HPDE6-E6E7 (cell line): ENCODE measurements at regions not wholly inside any gene's neighbourhood (a gene's known extent, or its start where the extent isn't known, plus 50 kb on each side); places are given as distances from the start of the nearest gene placed in this dataset.
A peak's percentile ranks its signal among the peaks of the same experiment; 100 is the strongest.

Experiments
- DNase-seq: peaks from one replicate; pipeline ENCODE4 v3.0.0; 2011; ENCODE audit warnings: missing footprints; ENCODE audit errors: extremely low spot score

- DNase-seq, result no peak
These were observed 236.1 kb upstream of the PLEKHG7 start for GRCh38 chr12:92466391-92467305.

DNA sequence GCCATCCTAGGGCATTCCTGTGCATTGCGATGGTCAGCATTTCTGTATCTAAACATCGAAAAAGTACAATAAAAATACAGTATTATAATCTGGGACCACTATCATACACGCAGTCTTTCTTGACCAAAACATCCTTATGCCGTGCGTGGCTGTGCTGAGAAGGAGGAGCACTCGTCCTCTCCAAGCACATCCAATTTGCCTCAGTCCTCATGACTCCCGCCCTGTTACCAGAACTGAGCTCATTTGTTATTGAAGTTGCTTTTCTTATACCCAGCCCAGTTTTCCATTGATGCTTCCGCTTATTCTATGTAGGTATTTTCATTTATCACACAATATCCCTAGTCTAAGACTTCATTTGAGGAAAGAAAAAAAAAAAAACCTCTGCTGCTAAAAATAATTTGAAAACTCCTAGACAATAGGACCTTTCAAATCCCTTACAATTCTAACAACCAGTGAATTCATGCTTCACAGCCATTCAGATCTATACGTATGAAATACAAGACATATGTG lies 236.9 kb upstream of the PLEKHG7 start:
- DNase-seq, result no peak

DNA sequence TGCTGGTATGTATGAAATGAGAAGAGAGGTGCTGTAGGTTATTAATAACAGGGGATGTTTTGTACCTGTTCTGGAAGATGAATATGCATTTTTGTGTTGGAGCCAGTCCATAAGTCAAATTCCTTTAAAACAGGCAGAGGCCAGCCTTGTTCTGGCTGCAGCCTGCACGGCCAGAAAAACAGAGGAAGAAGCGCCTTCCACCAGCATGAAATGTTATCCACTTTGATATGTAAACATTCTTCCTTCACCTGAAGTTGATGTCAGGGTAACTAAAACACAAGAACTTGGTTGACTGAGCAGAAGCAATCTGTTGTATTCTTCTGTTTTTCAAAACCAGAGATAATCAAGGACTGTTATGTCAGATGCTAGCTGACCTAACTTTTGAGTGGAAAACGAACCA lies 237.9 kb upstream of the PLEKHG7 start:
- DNase-seq, result no peak

GRCh38 chr12:92463171-92463570 lies 239.6 kb upstream of the PLEKHG7 start:
- DNase-seq, result no peak

DNA sequence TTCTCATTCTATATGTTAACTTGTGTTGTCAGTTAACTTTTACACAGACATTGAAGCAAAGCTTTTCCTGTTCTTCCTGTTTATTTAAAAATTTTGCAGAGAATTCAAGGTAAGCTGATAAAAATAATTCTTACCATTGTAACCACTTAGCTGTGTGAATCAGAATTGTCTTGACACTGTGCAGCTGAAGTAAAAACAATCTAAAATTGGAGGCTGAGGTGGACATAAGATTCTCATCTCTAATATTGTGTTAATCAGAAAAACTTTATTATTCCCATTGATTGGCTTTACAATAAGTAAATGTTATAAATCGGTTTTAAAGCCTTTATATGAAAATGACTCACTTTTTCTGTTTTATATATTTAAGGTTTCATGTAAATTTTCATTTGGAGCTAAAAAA lies 240.3 kb upstream of the PLEKHG7 start:
- DNase-seq, result no peak

DNA sequence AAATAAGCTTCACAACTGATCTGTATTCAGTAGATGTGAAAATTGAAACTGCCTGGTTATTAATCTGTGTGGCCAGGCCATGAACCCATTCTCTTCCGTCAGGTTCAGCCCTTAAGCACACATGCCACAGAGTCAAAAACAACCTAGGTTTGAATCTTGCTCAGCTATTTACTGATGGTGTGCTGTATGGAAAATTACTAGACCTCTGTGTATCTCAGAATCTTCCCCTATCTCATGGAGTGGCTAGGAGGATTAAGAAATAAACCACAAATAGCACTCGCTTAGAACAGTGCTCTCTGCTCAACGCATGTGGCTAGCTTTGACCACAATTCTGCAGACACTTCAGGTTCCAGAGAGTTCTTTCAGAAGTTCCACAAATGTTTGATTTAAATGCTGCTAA lies 240.7 kb upstream of the PLEKHG7 start:
- no peak for DNase-seq

DNA sequence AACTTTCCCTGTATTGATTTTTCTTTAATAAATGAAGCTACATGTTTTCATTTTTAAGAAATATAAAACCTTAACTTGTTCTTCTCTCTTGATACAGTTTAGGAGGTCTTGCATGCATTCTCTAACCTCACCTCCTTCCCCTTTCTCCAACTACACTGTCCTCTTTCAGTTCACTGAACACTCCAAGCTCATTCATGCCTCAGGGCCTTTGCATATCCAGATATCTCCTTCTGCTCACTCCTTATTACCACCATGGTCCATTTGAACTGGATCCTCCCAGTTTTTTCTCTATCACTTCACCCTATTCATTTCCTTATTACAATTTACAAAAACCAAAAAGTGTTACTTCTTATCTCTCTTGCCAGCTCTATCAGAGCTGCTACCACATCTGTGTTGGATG lies 242.9 kb upstream of the PLEKHG7 start:
- no peak for DNase-seq

GRCh38 chr12:92458996-92459395 lies 243.8 kb upstream of the PLEKHG7 start:
- no peak for DNase-seq

- DNase-seq, result no peak
These were observed 245.2 kb upstream of the PLEKHG7 start for GRCh38 chr12:92457458-92458180.

GRCh38 chr12:92452763-92453162 lies 250.0 kb upstream of the PLEKHG7 start:
- no peak for DNase-seq

- peak; percentile 26 for DNase-seq
These were observed 256.7 kb upstream of the PLEKHG7 start for GRCh38 chr12:92446083-92446460.

DNA sequence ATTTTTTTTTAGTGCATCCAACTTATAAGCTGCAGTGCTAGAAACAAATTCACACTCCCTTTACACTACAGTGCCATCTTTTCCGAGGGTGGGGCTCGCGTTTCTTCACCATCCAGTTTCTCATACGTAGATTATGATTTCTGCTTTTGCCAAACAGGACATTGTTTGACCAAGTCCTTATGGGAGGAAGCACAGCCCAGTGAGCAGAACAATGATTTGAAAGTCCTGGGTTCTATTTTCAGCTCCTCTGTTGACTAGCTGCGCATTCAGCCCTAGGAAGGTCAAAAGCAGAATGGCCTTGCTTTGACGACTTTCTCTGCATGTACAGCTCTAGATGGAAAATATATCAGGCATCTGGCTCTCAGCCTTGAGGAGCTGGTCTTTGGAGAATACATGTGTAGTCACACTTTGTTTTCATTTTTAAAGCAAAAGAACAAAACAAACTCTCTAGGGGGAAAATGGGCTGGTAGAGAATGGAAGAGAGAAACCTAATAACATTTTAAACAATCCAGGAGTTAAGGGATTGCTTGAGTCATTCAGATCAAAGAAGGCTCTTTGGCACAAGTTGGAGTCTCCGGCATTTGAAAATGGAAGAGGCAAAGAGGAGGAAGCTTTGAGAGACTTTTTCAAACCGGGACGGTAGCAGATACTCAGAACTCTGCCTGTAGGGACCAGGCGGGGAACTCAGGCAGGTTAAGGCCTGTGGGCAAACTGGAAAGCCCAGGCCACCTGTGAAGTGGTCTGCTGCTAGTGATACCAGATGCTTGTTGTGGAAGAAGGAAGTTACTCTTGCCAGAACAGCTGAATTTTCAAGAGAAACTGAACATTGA lies 257.3 kb upstream of the PLEKHG7 start:
- no peak for DNase-seq

GRCh38 chr12:92444763-92445162 lies 258.0 kb upstream of the PLEKHG7 start:
- DNase-seq, result no peak

GRCh38 chr12:92442782-92443181 lies 260.0 kb upstream of the PLEKHG7 start:
- DNase-seq, result no peak

DNA sequence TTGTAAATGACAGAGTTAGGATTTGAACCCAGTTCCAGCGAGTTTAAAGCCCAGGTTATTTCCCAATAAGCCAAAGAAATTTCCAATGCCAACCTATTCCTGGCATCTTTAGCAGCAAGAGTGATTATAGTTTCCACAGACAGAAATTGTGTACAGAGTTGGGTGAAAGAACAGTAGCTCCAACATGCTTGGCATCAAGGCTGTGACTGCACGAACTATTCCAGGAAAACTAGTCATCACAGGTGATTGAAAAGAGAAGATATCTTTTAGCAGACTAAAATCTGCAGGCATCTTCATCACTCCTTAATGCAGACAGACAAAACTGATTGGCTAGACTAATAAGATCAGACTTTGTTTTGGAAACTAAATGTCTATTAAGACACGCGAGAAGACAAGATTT lies 262.7 kb upstream of the PLEKHG7 start:
- DNase-seq, result no peak

DNA sequence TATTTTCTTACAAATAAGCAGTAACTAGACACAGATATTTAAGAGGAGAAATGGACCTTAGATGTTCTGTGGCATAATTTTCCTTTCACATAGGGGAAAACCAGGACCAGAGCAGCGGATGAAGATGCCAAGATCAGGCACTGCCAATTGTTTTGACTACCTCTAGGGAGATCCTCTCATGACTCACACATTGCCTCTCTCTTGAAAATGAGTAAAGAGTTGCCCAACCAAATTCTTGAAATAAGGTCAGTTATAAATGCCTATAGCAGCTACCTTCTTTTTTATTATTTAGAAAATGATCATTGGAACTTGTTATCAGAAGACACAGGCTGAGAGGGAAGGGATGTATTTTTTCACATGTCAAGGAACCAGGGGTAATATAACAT lies 263.4 kb upstream of the PLEKHG7 start:
- DNase-seq, result peak; percentile 49

DNA sequence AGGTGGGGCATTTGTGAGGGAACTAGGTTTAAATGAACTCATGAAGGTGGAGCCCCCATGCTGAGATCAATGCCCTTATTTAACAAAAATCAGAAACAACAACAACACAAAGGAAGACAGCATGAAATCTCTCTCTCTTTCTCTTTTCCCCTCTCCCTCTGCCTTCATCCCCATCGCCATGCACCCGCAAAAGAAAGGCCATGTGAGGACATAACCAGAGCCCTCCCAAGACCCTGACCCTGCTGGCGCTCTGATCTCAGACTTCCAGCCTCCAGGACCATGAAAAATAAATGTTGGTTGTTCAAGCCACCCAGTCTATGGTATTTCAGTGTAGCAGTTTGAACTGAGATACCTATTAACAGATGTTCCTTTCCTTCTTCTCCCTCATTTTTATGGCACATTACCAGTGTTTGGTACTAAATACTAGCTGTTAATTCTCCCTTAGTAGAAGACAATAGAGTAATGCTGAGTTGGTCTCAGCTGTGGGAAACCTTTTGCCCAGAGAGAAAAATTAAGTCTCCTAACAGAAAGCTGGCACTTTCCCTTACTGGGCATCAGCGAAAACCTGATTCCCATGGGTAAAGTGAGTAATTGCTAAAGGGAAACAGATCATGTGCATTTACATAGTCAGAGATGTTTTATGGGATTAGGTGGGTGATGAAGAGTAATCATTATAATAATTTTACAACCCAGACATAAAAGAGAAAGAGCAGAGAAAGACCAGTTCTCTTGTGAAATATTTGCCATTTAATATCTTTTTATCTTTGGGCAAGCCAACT lies 264.0 kb upstream of the PLEKHG7 start:
- DNase-seq, result no peak

GRCh38 chr12:92437452-92437851 lies 265.3 kb upstream of the PLEKHG7 start:
- no peak for DNase-seq

- DNase-seq, result no peak
These were observed 265.9 kb upstream of the PLEKHG7 start for GRCh38 chr12:92436856-92437255.

DNA sequence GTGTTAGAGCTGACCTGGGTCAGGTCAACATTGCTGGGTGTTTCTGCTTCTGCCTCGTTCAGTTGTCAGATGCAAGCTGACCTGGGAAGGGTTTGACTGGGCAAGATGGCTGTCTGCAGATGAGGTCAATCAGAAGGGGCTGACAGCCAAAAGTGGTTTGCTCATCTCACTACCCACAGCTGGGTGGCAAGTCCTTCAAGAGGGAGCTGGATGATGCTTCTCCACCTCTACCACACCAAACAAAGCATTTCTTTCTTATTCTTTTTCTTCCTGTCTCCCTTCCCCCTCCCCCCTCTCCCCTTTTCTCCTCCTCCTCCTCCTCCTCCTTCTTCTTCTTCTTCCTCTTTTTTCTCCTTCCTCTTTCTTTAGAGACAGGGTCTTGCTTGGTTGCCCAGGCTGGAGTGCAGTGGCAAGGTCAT lies 268.2 kb upstream of the PLEKHG7 start:
- DNase-seq, result no peak

DNA sequence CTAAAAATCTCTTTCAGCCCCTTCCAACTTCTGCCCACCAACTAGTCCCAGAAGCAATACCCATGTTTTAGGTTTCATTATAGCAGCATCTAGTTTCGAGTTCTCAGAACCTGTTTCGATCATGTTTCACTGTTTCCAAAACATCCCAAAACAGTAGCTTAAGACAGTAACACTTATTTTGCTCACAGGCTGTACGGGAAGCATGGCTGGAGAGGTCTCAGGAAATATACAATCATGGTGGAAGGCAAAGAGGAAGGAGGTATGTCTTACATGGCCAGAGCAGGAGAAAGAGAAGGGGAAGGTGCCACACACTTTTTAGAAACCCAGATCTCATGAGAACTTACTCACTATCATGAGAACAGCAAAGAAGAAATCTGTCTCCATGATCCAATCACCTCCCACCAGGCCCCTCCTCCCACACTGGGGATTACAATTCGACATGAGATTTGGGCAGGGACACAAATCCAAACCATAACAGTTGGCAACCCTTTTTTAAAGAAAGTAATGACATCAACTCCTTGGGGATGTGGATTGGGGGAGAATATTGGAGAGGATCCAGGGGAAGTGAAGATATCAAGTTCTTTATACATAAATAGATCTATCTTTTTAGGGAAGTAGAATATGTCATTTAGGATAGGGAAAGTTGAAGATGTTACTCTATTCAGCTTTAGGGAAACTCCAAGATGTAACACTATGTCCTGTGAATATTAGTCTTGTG lies 269.9 kb upstream of the PLEKHG7 start:
- no peak for DNase-seq
